Activated CD8-positive, alpha-beta memory T cell treated with anti-CD3 and anti-CD28 coated beads for 36 hours (primary cell): ENCODE measurements at regions not wholly inside any gene's neighbourhood (a gene's known extent, or its start where the extent isn't known, plus 50 kb on each side); places are given as distances from the start of the nearest gene placed in this dataset.

Experiments
- CTCF ChIA-PET: fragments of 350-600 bp; sonication (Branson Sonifier 250); formaldehyde crosslinking; loops from one replicate; lab custom pipeline; 2021; ENCODE audit warnings: antibody characterized with exemption; lab: Charles Lee
- POLR2A ChIA-PET: fragments of 350-600 bp; sonication (Branson Sonifier 250); formaldehyde crosslinking; loops from one replicate; lab custom pipeline; 2021; ENCODE audit warnings: antibody characterized with exemption; lab: Charles Lee

GRCh38 chr2:196480653-196481323 lies 158.7 kb upstream of the CCDC150 start:
- ChIA-PET POLR2A (no interaction called here), CTCF (no interaction called here)

GRCh38 chr2:196481324-196481697 lies 158.2 kb upstream of the CCDC150 start:
- ChIA-PET POLR2A (no interaction called here), CTCF (no interaction called here)

GRCh38 chr2:196482119-196483065 lies 157.1 kb upstream of the CCDC150 start:
- CTCF ChIA-PET: interaction anchor here (0.6 kb wide), 1 partner anchor 174 kb away, joined by 3 read pairs; no protein-coding TSS in a partner anchor

GRCh38 chr2:196486146-196486545 lies 153.4 kb upstream of the CCDC150 start:
- CTCF ChIA-PET: no interaction called here
- POLR2A ChIA-PET: no interaction called here

More at GRCh38 chr2:196482119-196483065, 157.1 kb upstream of the CCDC150 start:
- POLR2A ChIA-PET: interaction anchor here (0.6 kb wide), 1 partner anchor 903 kb away, joined by 3 read pairs; no protein-coding TSS in a partner anchor

GRCh38 chr2:196487417-196487816 lies 152.1 kb upstream of the CCDC150 start:
- ChIA-PET CTCF (no interaction called here), POLR2A (no interaction called here)

- POLR2A ChIA-PET: no interaction called here
- CTCF ChIA-PET: no interaction called here
Measured at GRCh38 chr2:196489371-196489770, 150.1 kb upstream of the CCDC150 start.

- ChIA-PET CTCF (no interaction called here), POLR2A (no interaction called here)
Measured at GRCh38 chr2:196492946-196493345, 146.6 kb upstream of the CCDC150 start.

- ChIA-PET CTCF (no interaction called here), POLR2A (no interaction called here)
Measured at GRCh38 chr2:196498962-196499361, 140.6 kb upstream of the CCDC150 start.

- ChIA-PET POLR2A (no interaction called here), CTCF (no interaction called here)
Measured at GRCh38 chr2:196499686-196500085, 139.8 kb upstream of the CCDC150 start.

- POLR2A ChIA-PET: no interaction called here
- CTCF ChIA-PET: no interaction called here
Measured at GRCh38 chr2:196500686-196501431, 138.7 kb upstream of the CCDC150 start.

- ChIA-PET CTCF (no interaction called here), POLR2A (no interaction called here)
Measured at GRCh38 chr2:196501836-196502235, 137.7 kb upstream of the CCDC150 start.

GRCh38 chr2:196502386-196502785 lies 137.1 kb upstream of the CCDC150 start:
- CTCF ChIA-PET: no interaction called here
- POLR2A ChIA-PET: no interaction called here

GRCh38 chr2:196503398-196503797 lies 136.1 kb upstream of the CCDC150 start:
- CTCF ChIA-PET: no interaction called here
- POLR2A ChIA-PET: no interaction called here

- ChIA-PET CTCF (no interaction called here), POLR2A (no interaction called here)
Measured at GRCh38 chr2:196504788-196505187, 134.7 kb upstream of the CCDC150 start.

GRCh38 chr2:196510246-196510645 lies 129.3 kb upstream of the CCDC150 start:
- CTCF ChIA-PET: no interaction called here
- POLR2A ChIA-PET: no interaction called here

- CTCF ChIA-PET: no interaction called here
- POLR2A ChIA-PET: no interaction called here
Measured at GRCh38 chr2:196511258-196512168, 128.0 kb upstream of the CCDC150 start.

GRCh38 chr2:196513796-196514526 lies 125.6 kb upstream of the CCDC150 start:
- ChIA-PET POLR2A (interaction anchor here (0.6 kb wide), 1 partner anchor 577 kb away, joined by 3 read pairs; no protein-coding TSS in a partner anchor), CTCF (no interaction called here)

GRCh38 chr2:196514641-196515040 lies 124.9 kb upstream of the CCDC150 start:
- CTCF ChIA-PET: no interaction called here
- POLR2A ChIA-PET: no interaction called here
